H9 (cell line): ENCODE measurements at regions not wholly inside any gene's neighbourhood (a gene's known extent, or its start where the extent isn't known, plus 50 kb on each side); places are given as distances from the start of the nearest gene placed in this dataset.
A peak's percentile ranks its signal among the peaks of the same experiment; 100 is the strongest.
"Not testable (repeated sequence)": the region's sequence is repeated elsewhere in the genome, so short reads cannot be mapped to it uniquely, and the experiment has no call there.

ENCODE experiments used
- DNase-seq: peaks from one replicate; pipeline ENCODE4 v3.0.0-alpha.2; 2017
- H2AFZ ChIP-seq: one replicate; pipeline ENCODE4 v1.6.1; 2013; ENCODE audit warnings: mild to moderate bottlenecking, low read length, control low read depth, moderate library complexity
- H2AK5ac ChIP-seq: 2 replicates; pipeline ENCODE4 v1.6.1; 2013; ENCODE audit warnings: low read length, control low read depth, mixed read lengths; ENCODE audit not compliant: insufficient read length
- H2BK120ac ChIP-seq: one replicate; pipeline ENCODE4 v1.6.1; 2013; ENCODE audit warnings: low read depth, mild to moderate bottlenecking, low read length, control low read depth, inconsistent platforms; ENCODE audit not compliant: poor library complexity, severe bottlenecking
- H2BK12ac ChIP-seq: 2 replicates; pipeline ENCODE4 v1.6.1; 2013; ENCODE audit warnings: low read length, control low read depth, mixed read lengths, low read depth; ENCODE audit not compliant: insufficient read length
- H2BK15ac ChIP-seq: 2 replicates; pipeline ENCODE4 v1.6.1; 2013; ENCODE audit warnings: low read depth, low read length, control low read depth
- H2BK20ac ChIP-seq: one replicate; pipeline ENCODE4 v1.6.1; 2013; ENCODE audit warnings: low read depth, mild to moderate bottlenecking, low read length, control low read depth, inconsistent platforms; ENCODE audit not compliant: poor library complexity, severe bottlenecking
- H2BK5ac ChIP-seq: 2 replicates; pipeline ENCODE4 v1.6.1; 2013; ENCODE audit warnings: low read length, control low read depth, mixed read lengths; ENCODE audit not compliant: insufficient read length
- H3K14ac ChIP-seq: 2 replicates; pipeline ENCODE4 v1.6.1; 2013; ENCODE audit warnings: low read length, control low read depth; ENCODE audit not compliant: insufficient read depth
- H3K18ac ChIP-seq: 2 replicates; pipeline ENCODE4 v1.6.1; 2013; ENCODE audit warnings: low read depth, mild to moderate bottlenecking, mixed read lengths, low read length, control low read depth; ENCODE audit not compliant: insufficient read length
- H3K23ac ChIP-seq: 2 replicates; pipeline ENCODE4 v1.6.1; 2013; ENCODE audit warnings: low read length, control low read depth, mixed read lengths, low read depth; ENCODE audit not compliant: insufficient read length
- H3K23me2 ChIP-seq: 2 replicates; pipeline ENCODE4 v1.6.1; 2013; ENCODE audit warnings: low read depth, mild to moderate bottlenecking, mixed read lengths, low read length, control low read depth; ENCODE audit not compliant: insufficient read length, poor library complexity, severe bottlenecking
- H3K27ac ChIP-seq: 2 replicates; pipeline ENCODE4 v1.5.1; 2013; ENCODE audit warnings: low read length, control low read depth, mixed read lengths, low read depth; ENCODE audit not compliant: insufficient read length
- H3K27me3 ChIP-seq: 2 replicates; pipeline ENCODE4 v1.6.1; 2013; ENCODE audit warnings: low read length, control low read depth, inconsistent platforms; ENCODE audit not compliant: insufficient read depth
- H3K4ac ChIP-seq: 2 replicates; pipeline ENCODE4 v1.6.1; 2013; ENCODE audit warnings: low read depth, mild to moderate bottlenecking, control low read depth, inconsistent platforms, low read length, moderate library complexity
- H3K4me1 ChIP-seq: 2 replicates; pipeline ENCODE4 v1.6.1; 2013; ENCODE audit warnings: low read length, control low read depth, inconsistent platforms; ENCODE audit not compliant: insufficient read depth
- H3K4me2 ChIP-seq: 2 replicates; pipeline ENCODE4 v1.6.1; 2013; ENCODE audit warnings: low read length, control low read depth, mixed read lengths; ENCODE audit not compliant: insufficient read length, insufficient read depth
- H3K56ac ChIP-seq: 2 replicates; pipeline ENCODE4 v1.6.1; 2013; ENCODE audit warnings: low read depth, mild to moderate bottlenecking, mixed read lengths, low read length, control low read depth; ENCODE audit not compliant: insufficient read length
- H3K79me1 ChIP-seq: 2 replicates; pipeline ENCODE4 v1.6.1; 2013; ENCODE audit warnings: low read depth, mild to moderate bottlenecking, moderate library complexity, low read length, control low read depth, inconsistent platforms; ENCODE audit not compliant: insufficient read depth, poor library complexity, severe bottlenecking
- H3K79me2 ChIP-seq: 2 replicates; pipeline ENCODE4 v1.6.1; 2013; ENCODE audit warnings: low read length, control low read depth, inconsistent platforms; ENCODE audit not compliant: insufficient read depth
- H3K9ac ChIP-seq: 2 replicates; pipeline ENCODE4 v1.6.1; 2013; ENCODE audit warnings: low read length, control low read depth, mixed read lengths; ENCODE audit not compliant: insufficient read length; ENCODE audit errors: extremely low read depth
- H3K9me3 ChIP-seq: one replicate; pipeline ENCODE4 v1.6.1; 2013; ENCODE audit warnings: low read depth, low read length, inconsistent platforms; ENCODE audit not compliant: control insufficient read depth
- H3T11ph ChIP-seq: one replicate; pipeline ENCODE4 v1.6.1; 2013; ENCODE audit warnings: mild to moderate bottlenecking, low read length, control low read depth, inconsistent platforms
- H4K20me1 ChIP-seq: one replicate; pipeline ENCODE4 v1.6.1; 2013; ENCODE audit not compliant: control insufficient read depth, insufficient read length, insufficient read depth
- H4K5ac ChIP-seq: 2 replicates; pipeline ENCODE4 v1.6.1; 2013; ENCODE audit warnings: low read depth, mild to moderate bottlenecking, mixed read lengths, low read length, control low read depth; ENCODE audit not compliant: insufficient read length
- H4K8ac ChIP-seq: replicated peaks from 2 replicates; pipeline ENCODE4 v1.6.1; 2013; ENCODE audit warnings: low read length, control low read depth, mixed read lengths, low read depth; ENCODE audit not compliant: insufficient read length
- H4K91ac ChIP-seq: 2 replicates; pipeline ENCODE4 v1.6.1; 2013; ENCODE audit warnings: low read depth, mild to moderate bottlenecking, moderate library complexity, mixed read lengths, low read length, control low read depth; ENCODE audit not compliant: insufficient read length
- H3K27ac Mint-ChIP-seq, 3 experiments: 2 replicates in 2 of 3; 3 replicates in 1 of 3; pipeline ENCODE4 v1.8.0; 2020 to 2021; ENCODE audit warnings: mixed read lengths in 3 of 3, mild to moderate bottlenecking in 1 of 3, moderate library complexity in 1 of 3
- H3K27me3 Mint-ChIP-seq: 2 replicates; pipeline ENCODE4 v1.8.0; 2021; ENCODE audit warnings: low read depth, mild to moderate bottlenecking, moderate library complexity, mixed read lengths
- H3K36me3 Mint-ChIP-seq, 3 experiments: 2 replicates in 2 of 3; 3 replicates in 1 of 3; pipeline ENCODE4 v1.8.0; 2020 to 2021; ENCODE audit warnings: low read depth in 3 of 3, mixed read lengths in 3 of 3; ENCODE audit not compliant: insufficient read depth in 1 of 3
- H3K4me1 Mint-ChIP-seq, 2 experiments: 2 replicates each; pipeline ENCODE4 v1.8.0; 2020; ENCODE audit warnings: mixed read lengths in 2 of 2
- H3K4me3 Mint-ChIP-seq, 2 experiments: 2 replicates in 1 of 2; 3 replicates in 1 of 2; pipeline ENCODE4 v1.8.0; 2020 to 2021; ENCODE audit warnings: mild to moderate bottlenecking in 2 of 2, mixed read lengths in 2 of 2, moderate library complexity in 1 of 2
- H3K9me3 Mint-ChIP-seq, 2 experiments: 2 replicates in 1 of 2; 3 replicates in 1 of 2; pipeline ENCODE4 v1.8.0; 2020; ENCODE audit warnings: mild to moderate bottlenecking in 2 of 2, mixed read lengths in 2 of 2, moderate library complexity in 1 of 2
- CTCF ChIP-seq: fragments of 200-600 bp; sonication (generic); conservative IDR thresholded peaks from 3 replicates; pipeline ENCODE4 v1.8.0; 2021; ENCODE audit warnings: antibody characterized with exemption, mild to moderate bottlenecking
- WGBS: extraction: QIAGEN DNeasy Blood & Tissue Kit; methylation state at CpG from one replicate; pipeline ENCODE4 v1.1.7; 2013; ENCODE audit warnings: missing lambda C conversion rate, low lambda C conversion rate, mixed read lengths; ENCODE audit not compliant: insufficient read length; ENCODE audit errors: extremely low coverage; 5-methylcytosine and 5-hydroxymethylcytosine counted together

- Histone ChIP-seq H3K27ac (no peak overlapping the region), H3T11ph (no peak overlapping the region), H4K91ac (no peak overlapping the region), H3K27me3 (no peaks in the 10 kb centered on the region), H2BK20ac (no peak overlapping the region), H2BK12ac (no peak overlapping the region), H4K8ac (no peak overlapping the region), H4K20me1 (no peaks in the 10 kb centered on the region), H3K18ac (no peak overlapping the region), H4K5ac (no peak overlapping the region), H3K9ac (no peak overlapping the region), H2BK120ac (no peak overlapping the region), H3K23ac (no peak overlapping the region), H3K4me1 (no peaks in the 10 kb centered on the region), H3K79me2 (no peaks in the 10 kb centered on the region), H2BK5ac (no peak overlapping the region), H3K9me3 (no peaks in the 10 kb centered on the region), H3K56ac (no peak overlapping the region), H3K4me2 (no peak overlapping the region), H3K14ac (no peak overlapping the region), H3K23me2 (no peaks in the 10 kb centered on the region), H3K4ac (no peak overlapping the region), H3K79me1 (no peaks in the 10 kb centered on the region), H2AK5ac (no peak overlapping the region), H2BK15ac (no peak overlapping the region), H2AFZ (no peak overlapping the region)
- Mint-ChIP-seq H3K4me1 (peaks cover 0 to 1% of the 10 kb centered on the region in 2 experiments; a peak in 1 of 4 replicates), H3K4me3 (no peak overlapping the region), H3K9me3 (peaks cover 2 to 3% of the 10 kb centered on the region in 2 experiments; a peak in 3 of 5 replicates), H3K36me3 (no peaks in the 10 kb centered on the region; a peak in 2 of 7 replicates), H3K27me3 (peaks cover 5% of the 10 kb centered on the region), H3K27ac (no peak overlapping the region)
- no peak for TF ChIP-seq CTCF
- DNase-seq: peak; percentile 13
- WGBS: no CpG with 5 or more reads among the region's 7 CpGs
Observed at GRCh38 chr22:48757581-48757980, 1070.1 kb downstream of the BRD1 start.

GRCh38 chr22:48757135-48757534 lies 1070.5 kb downstream of the BRD1 start:
- H3K27me3 Mint-ChIP-seq, H3K36me3 Mint-ChIP-seq, H2BK20ac ChIP-seq: not testable (repeated sequence)

More at GRCh38 chr22:48757135-48757534, 1070.5 kb downstream of the BRD1 start:
- not testable (repeated sequence) for H2AFZ ChIP-seq, H3K79me2 ChIP-seq, H3K79me1 ChIP-seq, H3K9me3 ChIP-seq, H4K91ac ChIP-seq, H2AK5ac ChIP-seq, H2BK120ac ChIP-seq, H3K9me3 Mint-ChIP-seq, H4K8ac ChIP-seq, H3K27ac Mint-ChIP-seq, H3K23me2 ChIP-seq, H4K5ac ChIP-seq, H3K4ac ChIP-seq, DNase-seq, H3K14ac ChIP-seq, H3K9ac ChIP-seq, H3K4me2 ChIP-seq, H3K4me3 Mint-ChIP-seq, H2BK5ac ChIP-seq, H3K4me1 Mint-ChIP-seq, H3K27ac ChIP-seq, H3K27me3 ChIP-seq, H3K56ac ChIP-seq, H3K4me1 ChIP-seq, H2BK12ac ChIP-seq, H3K18ac ChIP-seq, H4K20me1 ChIP-seq, H3K23ac ChIP-seq, H2BK15ac ChIP-seq, H3T11ph ChIP-seq
- WGBS: no CpG with 5 or more reads among the region's 1 CpG
